H1 (cell line): ENCODE measurements at regions not wholly inside any gene's neighbourhood (a gene's known extent, or its start where the extent isn't known, plus 50 kb on each side); places are given as distances from the start of the nearest gene placed in this dataset.

Experiments used
- CTCF ChIA-PET: fragments of 300-600 bp; sonication (Branson Sonifier 250); formaldehyde crosslinking; loops from one replicate; lab custom pipeline; 2021; ENCODE audit not compliant: partially characterized antibody; lab: Charles Lee
- POLR2A ChIA-PET: fragments of 300-600 bp; sonication (Branson Sonifier 250); formaldehyde crosslinking; loops from one replicate; lab custom pipeline; 2021; ENCODE audit warnings: inconsistent platforms; ENCODE audit not compliant: partially characterized antibody; lab: Charles Lee
- DNase-seq, 2 experiments: peaks; one replicate each; pipeline versions ENCODE4 v3.0.0 to v3.0.0-alpha.2; 2010 to 2022; ENCODE audit warnings: low spot score in 2 of 2, low read depth in 1 of 2, mixed read lengths in 1 of 2
- FAIRE-seq: peaks from 2 replicates; lab custom pipeline; 2011; peaks lifted over from hg19 to GRCh38; lab: Jason Lieb, UNC
- H2AFZ ChIP-seq: 2 replicates; pipeline ENCODE4 v1.8.1; 2012; ENCODE audit warnings: low read length, inconsistent platforms
- H2AK5ac ChIP-seq: 2 replicates; pipeline ENCODE4 v1.6.1; 2013; ENCODE audit warnings: low read depth, low read length
- H2BK120ac ChIP-seq: replicated peaks from 2 replicates; pipeline ENCODE3; 2013; ENCODE audit warnings: low read depth, low read length, inconsistent platforms
- H2BK12ac ChIP-seq: 2 replicates; pipeline ENCODE4 v1.6.1; 2013; ENCODE audit warnings: low read depth, low read length
- H2BK15ac ChIP-seq: 2 replicates; pipeline ENCODE4 v1.6.1; 2013; ENCODE audit warnings: low read length
- H2BK20ac ChIP-seq: 2 replicates; pipeline ENCODE4 v1.6.1; 2013; ENCODE audit warnings: low read length
- H2BK5ac ChIP-seq: 2 replicates; pipeline ENCODE4 v1.6.1; 2013; ENCODE audit warnings: low read depth, low read length
- H3K14ac ChIP-seq: 2 replicates; pipeline ENCODE4 v1.6.1; 2013; ENCODE audit warnings: inconsistent platforms; ENCODE audit not compliant: insufficient read length
- H3K18ac ChIP-seq: 2 replicates; pipeline ENCODE4 v1.6.1; 2013; ENCODE audit warnings: low read length; ENCODE audit errors: extremely low read depth
- H3K23ac ChIP-seq: 2 replicates; pipeline ENCODE4 v1.6.1; 2013; ENCODE audit warnings: inconsistent platforms; ENCODE audit not compliant: insufficient read length
- H3K23me2 ChIP-seq: 2 replicates; pipeline ENCODE4 v1.6.1; 2013; ENCODE audit warnings: low read depth, low read length
- H3K27ac ChIP-seq: 2 replicates; pipeline ENCODE4 v1.6.1; 2011; ENCODE audit warnings: low read depth, low read length, inconsistent platforms
- H3K27me3 ChIP-seq, 4 experiments: replicated peaks in 1 of 4; 1 replicate in 1 of 4; 2 replicates in 3 of 4; pipeline versions ENCODE4 v1.6.1 to v1.8.1; 2011 to 2013; ENCODE audit warnings: low read length in 3 of 4, mild to moderate bottlenecking in 3 of 4, inconsistent platforms in 2 of 4, mixed read lengths in 2 of 4, moderate library complexity in 1 of 4; ENCODE audit not compliant: control insufficient read depth in 3 of 4, insufficient read depth in 3 of 4; ENCODE audit errors: extremely low read depth in 1 of 4
- H3K36me3 ChIP-seq, 4 experiments: 2 replicates each; pipeline versions ENCODE4 v1.6.1 to v1.8.1; 2011 to 2013; ENCODE audit warnings: mild to moderate bottlenecking in 4 of 4, low read length in 3 of 4, moderate library complexity in 2 of 4, control low read depth in 1 of 4, inconsistent platforms in 1 of 4; ENCODE audit not compliant: insufficient read depth in 4 of 4, control insufficient read depth in 2 of 4
- H3K4ac ChIP-seq: replicated peaks from 2 replicates; pipeline ENCODE3; 2013; ENCODE audit warnings: low read length, low read depth, mixed read lengths, inconsistent platforms; ENCODE audit not compliant: insufficient read length
- H3K4me1 ChIP-seq, 4 experiments: replicated peaks in 1 of 4; 1 replicate in 1 of 4; 2 replicates in 3 of 4; pipeline versions ENCODE4 v1.6.1 to v1.8.1; 2011 to 2013; ENCODE audit warnings: low read length in 3 of 4, inconsistent platforms in 2 of 4, mixed read lengths in 1 of 4; ENCODE audit not compliant: insufficient read depth in 4 of 4, control insufficient read depth in 3 of 4
- H3K4me2 ChIP-seq, 2 experiments: 2 replicates each; pipeline versions ENCODE4 v1.6.1 to v1.8.1; 2011 to 2013; ENCODE audit warnings: low read depth in 2 of 2, low read length in 2 of 2, control low read depth in 1 of 2, inconsistent platforms in 1 of 2, mild to moderate bottlenecking in 1 of 2; ENCODE audit not compliant: insufficient read depth in 1 of 2
- H3K4me3 ChIP-seq, 4 experiments: fragments of 200-600, 300-600 bp in 1 of 4; sonication (generic), shearing (Covaris generic), sonication (Bioruptor Twin) in 1 of 4; 2 replicates each; pipeline versions ENCODE4 v1.5.1 to v1.8.1; 2011 to 2016; ENCODE audit warnings: low read length in 4 of 4, low read depth in 3 of 4, control low read depth in 2 of 4, inconsistent platforms in 2 of 4, mild to moderate bottlenecking in 2 of 4, mixed read lengths in 1 of 4, moderate library complexity in 1 of 4; ENCODE audit not compliant: insufficient read depth in 2 of 4; ENCODE audit errors: extremely low read depth in 1 of 4
- H3K56ac ChIP-seq: replicated peaks from 2 replicates; pipeline ENCODE3; 2013; ENCODE audit warnings: low read depth, mild to moderate bottlenecking, mixed read lengths, low read length, inconsistent platforms; ENCODE audit not compliant: insufficient read length
- H3K79me1 ChIP-seq: 2 replicates; pipeline ENCODE4 v1.6.1; 2013; ENCODE audit warnings: low read depth, low read length, control low read depth
- H3K79me2 ChIP-seq, 2 experiments: 2 replicates each; pipeline versions ENCODE4 v1.6.1 to v1.8.1; 2012 to 2013; ENCODE audit warnings: low read length in 2 of 2, mild to moderate bottlenecking in 2 of 2, inconsistent platforms in 1 of 2; ENCODE audit not compliant: insufficient read depth in 2 of 2, control insufficient read depth in 1 of 2
- H3K9ac ChIP-seq, 4 experiments: replicated peaks in 1 of 4; 1 replicate in 1 of 4; 2 replicates in 3 of 4; pipeline versions ENCODE4 v1.6.1 to v1.8.1; 2011 to 2013; ENCODE audit warnings: low read depth in 3 of 4, low read length in 3 of 4, control low read depth in 2 of 4, mild to moderate bottlenecking in 2 of 4, moderate library complexity in 2 of 4, inconsistent platforms in 1 of 4; ENCODE audit errors: extremely low read depth in 1 of 4
- H3K9me3 ChIP-seq, 2 experiments: 2 replicates each; pipeline versions ENCODE4 v1.6.1 to v1.8.1; 2012 to 2013; ENCODE audit warnings: mild to moderate bottlenecking in 2 of 2, moderate library complexity in 2 of 2, control low read depth in 1 of 2, inconsistent platforms in 1 of 2, low read depth in 1 of 2, low read length in 1 of 2, mixed read lengths in 1 of 2; ENCODE audit not compliant: insufficient read depth in 2 of 2
- H4K20me1 ChIP-seq, 2 experiments: replicated peaks in 1 of 2; 2 replicates each; pipeline versions ENCODE3 to v1.8.1; 2011 to 2013; ENCODE audit warnings: inconsistent platforms in 2 of 2, low read length in 2 of 2, mild to moderate bottlenecking in 1 of 2; ENCODE audit not compliant: insufficient read depth in 2 of 2, control insufficient read depth in 1 of 2
- H4K5ac ChIP-seq: 2 replicates; pipeline ENCODE4 v1.6.1; 2013; ENCODE audit warnings: low read length, low read depth, mixed read lengths, inconsistent platforms; ENCODE audit not compliant: insufficient read length
- H4K8ac ChIP-seq: 2 replicates; pipeline ENCODE4 v1.8.0; 2013; ENCODE audit warnings: mild to moderate bottlenecking, moderate library complexity, low read length, inconsistent platforms; ENCODE audit not compliant: insufficient read depth; ENCODE audit errors: extremely low read depth
- H4K91ac ChIP-seq: replicated peaks from 2 replicates; pipeline ENCODE3; 2013; ENCODE audit warnings: low read length, mixed read lengths, inconsistent platforms; ENCODE audit not compliant: insufficient read length
- EGR1 ChIP-seq: IDR thresholded peaks from 2 replicates; pipeline ENCODE4 v1.6.1; 2011; ENCODE audit warnings: low read depth, low read length, borderline replicate concordance
- MAFK ChIP-seq: IDR thresholded peaks from 2 replicates; pipeline ENCODE4 v1.6.1; 2012; ENCODE audit warnings: low read depth, mild to moderate bottlenecking, improper control_type of control experiment, low read length
- NRF1 ChIP-seq: IDR thresholded peaks from 2 replicates; pipeline ENCODE4 v1.6.1; 2011; ENCODE audit warnings: mild to moderate bottlenecking, low read depth, low read length, improper control_type of control experiment
- RBBP5 ChIP-seq: IDR thresholded peaks from 2 replicates; pipeline ENCODE4 v1.7.1; 2012; ENCODE audit warnings: low read depth, mild to moderate bottlenecking, inconsistent platforms, low read length, moderate library complexity, borderline replicate concordance
- TAF1 ChIP-seq: IDR thresholded peaks from 2 replicates; pipeline ENCODE4 v1.6.1; 2011; ENCODE audit warnings: mild to moderate bottlenecking, low read depth, low read length
- TBP ChIP-seq: IDR thresholded peaks from 2 replicates; pipeline ENCODE4 v1.6.1; 2011; ENCODE audit warnings: low read depth, low read length, improper control_type of control experiment
- WGBS, 2 experiments: shearing (Covaris generic) in 1 of 2; methylation state at CpG; one replicate each; pipeline versions ENCODE4 v1.1.6 to v1.1.7; 2013 to 2015; ENCODE audit warnings: low lambda C conversion rate in 2 of 2, mixed read lengths in 2 of 2, inconsistent platforms in 1 of 2, low coverage in 1 of 2, missing lambda C conversion rate in 1 of 2; ENCODE audit not compliant: insufficient replicate concordance in 2 of 2, insufficient coverage in 1 of 2, insufficient read length in 1 of 2; ENCODE audit errors: extremely low coverage in 1 of 2, missing lambda C conversion rate in 1 of 2; 5-methylcytosine and 5-hydroxymethylcytosine counted together
- TF ChIP-seq, protein P1 (sequence below): IDR thresholded peaks from 2 replicates; pipeline ENCODE4 v1.6.1; 2011; ENCODE audit warnings: low read length, improper control_type of control experiment

DNA sequence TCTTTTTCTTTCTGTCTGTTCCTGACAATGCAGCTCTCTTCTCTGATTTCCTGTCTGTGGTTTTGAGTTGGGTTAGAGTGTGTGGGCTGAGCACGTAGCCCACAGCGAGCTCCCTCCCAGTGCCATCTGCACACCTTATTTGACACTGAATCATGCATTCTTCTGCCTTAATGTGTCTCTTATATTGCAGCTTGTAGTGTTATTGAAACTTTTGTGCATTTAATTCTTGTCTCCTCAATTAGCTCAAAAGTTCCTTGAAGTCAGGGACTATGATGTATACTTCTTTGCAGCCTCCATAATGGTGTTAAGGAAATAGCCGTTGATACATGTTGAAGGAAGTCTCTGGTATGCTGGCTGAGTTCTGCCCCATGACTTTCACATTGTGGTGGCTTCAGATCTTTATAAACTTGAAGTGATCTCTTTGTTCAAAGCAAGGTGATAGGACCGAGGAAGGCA, 576.2 kb upstream of the CLINT1 start:
- Histone ChIP-seq H3K23me2 (no peaks in the 10 kb centered on the region), H3K36me3 (no peaks in the 10 kb centered on the region), H3K4me3 (no peak overlapping the region), H4K8ac (no peak overlapping the region), H2BK5ac (no peak overlapping the region), H3K79me1 (no peaks in the 10 kb centered on the region), H2BK120ac (no peak overlapping the region), H3K27me3 (no peaks in the 10 kb centered on the region), H4K20me1 (no peaks in the 10 kb centered on the region), H2BK12ac (no peak overlapping the region), H3K9me3 (no peaks in the 10 kb centered on the region), H2AFZ (no peak overlapping the region), H3K18ac (no peak overlapping the region), H3K23ac (no peak overlapping the region), H3K4me2 (no peak overlapping the region), H3K56ac (no peak overlapping the region), H3K4ac (no peak overlapping the region), H3K4me1 (no peaks in the 10 kb centered on the region), H3K27ac (no peak overlapping the region), H3K14ac (no peak overlapping the region), H4K91ac (no peak overlapping the region), H3K9ac (no peak overlapping the region), H2AK5ac (no peak overlapping the region), H2BK15ac (no peak overlapping the region), H4K5ac (no peak overlapping the region), H2BK20ac (no peak overlapping the region), H3K79me2 (no peaks in the 10 kb centered on the region)
- POLR2A ChIA-PET = no interaction called here
- CTCF ChIA-PET = interaction anchor here (0.6 kb wide), 1 partner anchor 373 kb away, joined by 3 read pairs; no protein-coding TSS in a partner anchor
- FAIRE-seq (no peak), DNase-seq (no peak)
- TF ChIP-seq RBBP5 = no peak
- TF ChIP-seq TBP = no peak
- TF ChIP-seq, protein P1, sequence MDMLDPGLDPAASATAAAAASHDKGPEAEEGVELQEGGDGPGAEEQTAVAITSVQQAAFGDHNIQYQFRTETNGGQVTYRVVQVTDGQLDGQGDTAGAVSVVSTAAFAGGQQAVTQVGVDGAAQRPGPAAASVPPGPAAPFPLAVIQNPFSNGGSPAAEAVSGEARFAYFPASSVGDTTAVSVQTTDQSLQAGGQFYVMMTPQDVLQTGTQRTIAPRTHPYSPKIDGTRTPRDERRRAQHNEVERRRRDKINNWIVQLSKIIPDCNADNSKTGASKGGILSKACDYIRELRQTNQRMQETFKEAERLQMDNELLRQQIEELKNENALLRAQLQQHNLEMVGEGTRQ = no peak
- TF ChIP-seq MAFK = no peak
- no peak for TF ChIP-seq EGR1
- TF ChIP-seq TAF1 = no peak
- no peak for TF ChIP-seq NRF1
- WGBS, 2 experiments = 76% methylated on average over 4 of the region's 4 CpGs; no CpG with 5 or more reads in 1 of the 2 experiments
